HCT116 (cell line): ENCODE measurements at regions not wholly inside any gene's neighbourhood (a gene's known extent, or its start where the extent isn't known, plus 50 kb on each side); places are given as distances from the start of the nearest gene placed in this dataset.

Experiments
- ATAC-seq: fragments of 200-7000 bp; cut with Tn5 transposase; 2 replicates; pipeline ENCODE4 v1.9.1; 2020; ENCODE audit warnings: mild to moderate bottlenecking, moderate library complexity
- BruUV-seq: library from RNA; stranded (reverse); fragments of 400-500 nt; replicated peaks from 2 replicates; lab custom pipeline; 2021; lab: Mats Ljungman, UMichigan
- CTCF ChIA-PET: fragments of 300-600 bp; sonication (Branson Sonifier 250); formaldehyde crosslinking; loops from one replicate; lab custom pipeline; 2021; ENCODE audit warnings: antibody characterized with exemption; lab: Charles Lee
- POLR2A ChIA-PET: fragments of 300-600, 350-600 bp; sonication (Branson Sonifier 250); formaldehyde crosslinking; loops from one replicate; lab custom pipeline; 2021; ENCODE audit warnings: antibody characterized with exemption; lab: Charles Lee
- RAD21 ChIA-PET, 2 experiments: fragments of 300-600 bp; sonication (Branson Sonifier 250); formaldehyde crosslinking; loops; one replicate each; lab custom pipeline; 2023; ENCODE audit warnings: low total read pairs in 2 of 2; ENCODE audit not compliant: uncharacterized antibody in 2 of 2, unreplicated experiment in 2 of 2, low non-redundant PET in 1 of 2; lab: Charles Lee
- DNase-seq: peaks from one replicate; pipeline ENCODE4 v3.0.0-alpha.2; 2010; ENCODE audit warnings: low read depth, low spot score
- H2AFZ ChIP-seq: fragments of 200-600 bp; shearing (Covaris generic), sonication (generic); 2 replicates; pipeline ENCODE4 v1.6.1; 2017; ENCODE audit warnings: low read depth, mixed run types, mixed read lengths, antibody characterized with exemption, low read length; ENCODE audit not compliant: poor library complexity, severe bottlenecking
- H3K27ac ChIP-seq: 2 replicates; pipeline ENCODE4 v1.5.1; 2012; ENCODE audit warnings: low read depth, low read length
- H3K27me3 ChIP-seq: fragments of 200-600 bp; sonication (generic); 2 replicates; pipeline ENCODE4 v1.6.1; 2016; ENCODE audit warnings: mixed run types, low read length, mixed read lengths; ENCODE audit not compliant: insufficient read depth
- H3K36me3 ChIP-seq, 2 experiments: fragments of 200-500 bp in 1 of 2; fragments of 200-600 bp in 1 of 2; sonication (Bioruptor generic) in 1 of 2; sonication (generic) in 1 of 2; 2 replicates each; pipeline versions ENCODE4 v1.5.1 to v1.6.1; 2014 to 2016; ENCODE audit warnings: low read length in 2 of 2, inconsistent platforms in 1 of 2, mixed read lengths in 1 of 2, mixed run types in 1 of 2; ENCODE audit not compliant: insufficient read depth in 2 of 2, control insufficient read depth in 1 of 2
- H3K4me1 ChIP-seq, 2 experiments: fragments of 200-600 bp in 1 of 2; sonication (generic) in 1 of 2; 2 replicates each; pipeline versions ENCODE4 v1.5.1 to v1.6.1; 2012 to 2017; ENCODE audit warnings: low read length in 2 of 2, inconsistent platforms in 1 of 2, mild to moderate bottlenecking in 1 of 2, mixed read lengths in 1 of 2, mixed run types in 1 of 2, moderate library complexity in 1 of 2; ENCODE audit not compliant: insufficient read depth in 2 of 2, control insufficient read depth in 1 of 2
- H3K4me2 ChIP-seq: fragments of 200-600 bp; sonication (generic); 2 replicates; pipeline ENCODE4 v1.6.1; 2017; ENCODE audit warnings: mixed run types, low read length, mixed read lengths
- H3K4me3 ChIP-seq, 2 experiments: fragments of 200-600 bp in 1 of 2; sonication (generic) in 1 of 2; replicated peaks in 1 of 2; 2 replicates each; pipeline ENCODE4 v1.5.1; 2011 to 2016; ENCODE audit warnings: low read length in 2 of 2, control low read depth in 1 of 2, low read depth in 1 of 2, mild to moderate bottlenecking in 1 of 2, mixed read lengths in 1 of 2, mixed run types in 1 of 2
- H3K79me2 ChIP-seq: fragments of 200-600 bp; sonication (generic); 2 replicates; pipeline ENCODE4 v1.6.1; 2017; ENCODE audit warnings: mild to moderate bottlenecking, mixed run types, low read length, moderate library complexity, mixed read lengths; ENCODE audit not compliant: insufficient read depth
- H3K9ac ChIP-seq: fragments of 200-600 bp; sonication (generic); 2 replicates; pipeline ENCODE4 v1.6.1; 2016; ENCODE audit warnings: low read length, mixed read lengths
- H3K9me2 ChIP-seq: fragments of 200-600 bp; sonication (generic), shearing (Covaris generic); 2 replicates; pipeline ENCODE4 v1.6.1; 2017; ENCODE audit warnings: mixed run types, mild to moderate bottlenecking, moderate library complexity; ENCODE audit not compliant: insufficient read depth
- H3K9me3 ChIP-seq, 2 experiments: fragments of 200-500 bp in 1 of 2; fragments of 200-600 bp in 1 of 2; sonication (Bioruptor generic) in 1 of 2; sonication (generic) in 1 of 2; 2 replicates each; pipeline ENCODE4 v1.6.1; 2014 to 2017; ENCODE audit warnings: low read length in 2 of 2, mixed read lengths in 2 of 2, inconsistent platforms in 1 of 2, low read depth in 1 of 2, mild to moderate bottlenecking in 1 of 2, mixed run types in 1 of 2, moderate library complexity in 1 of 2; ENCODE audit not compliant: control insufficient read depth in 1 of 2, insufficient read depth in 1 of 2
- H4K20me1 ChIP-seq: fragments of 200-600 bp; sonication (generic), shearing (Covaris generic); 2 replicates; pipeline ENCODE4 v1.6.1; 2017; ENCODE audit warnings: mixed run types, mild to moderate bottlenecking, moderate library complexity; ENCODE audit not compliant: insufficient read depth
- CEBPB ChIP-seq: IDR thresholded peaks from 2 replicates; pipeline ENCODE4 v1.6.1; 2012; ENCODE audit warnings: low read depth
- ELF1 ChIP-seq: IDR thresholded peaks from 2 replicates; pipeline ENCODE4 v1.6.1; 2012; ENCODE audit warnings: low read depth, borderline replicate concordance
- EZH2 ChIP-seq: fragments of 200-600 bp; sonication (generic); IDR thresholded peaks from 2 replicates; pipeline ENCODE4 v1.6.1; 2017; ENCODE audit warnings: antibody characterized with exemption, mixed run types
- EZH2phosphoT487 ChIP-seq: fragments of 200-600 bp; IDR thresholded peaks from 2 replicates; pipeline ENCODE4 v1.6.1; 2018; ENCODE audit warnings: antibody characterized with exemption, borderline replicate concordance
- FOSL1 ChIP-seq: IDR thresholded peaks from 2 replicates; pipeline ENCODE4 v1.6.1; 2012; ENCODE audit warnings: low read depth
- JUND ChIP-seq: IDR thresholded peaks from 2 replicates; pipeline ENCODE4 v1.6.1; 2012
- POLR2A ChIP-seq: IDR thresholded peaks from 2 replicates; pipeline ENCODE4 v1.7.0; 2011; ENCODE audit warnings: borderline replicate concordance; ENCODE audit not compliant: insufficient read depth, insufficient read length; ENCODE audit errors: extremely low read depth
- POLR2AphosphoS5 ChIP-seq: IDR thresholded peaks from 2 replicates; pipeline ENCODE4 v1.6.1; 2011; ENCODE audit warnings: mild to moderate bottlenecking, low read depth, low read length, moderate library complexity
- RAD21 ChIP-seq: IDR thresholded peaks from 2 replicates; pipeline ENCODE4 v1.6.1; 2012; ENCODE audit warnings: low read depth, mild to moderate bottlenecking
- SIN3A ChIP-seq: IDR thresholded peaks from 2 replicates; pipeline ENCODE4 v1.6.1; 2012; ENCODE audit warnings: low read depth
- SP1 ChIP-seq: IDR thresholded peaks from 2 replicates; pipeline ENCODE4 v1.6.1; 2012; ENCODE audit warnings: low read depth
- SRF ChIP-seq: IDR thresholded peaks from 2 replicates; pipeline ENCODE4 v1.6.1; 2012; ENCODE audit warnings: low read depth
- TCF7L2 ChIP-seq: IDR thresholded peaks from 2 replicates; pipeline ENCODE4 v1.7.0; 2011; ENCODE audit warnings: borderline replicate concordance, inconsistent platforms; ENCODE audit not compliant: insufficient read depth, insufficient read length; ENCODE audit errors: extremely low read depth
- ZFX ChIP-seq: fragments of 450-650 bp; IDR thresholded peaks from 2 replicates; pipeline ENCODE4 v1.6.1; 2017
- ZNF274 ChIP-seq: fragments of 200-500 bp; sonication (Bioruptor generic); IDR thresholded peaks from 2 replicates; pipeline ENCODE4 v1.6.1; 2014; ENCODE audit warnings: mild to moderate bottlenecking, low read depth, low read length, inconsistent platforms
- intact Hi-C: fragments of 100-400 bp; cut with micrococcal nuclease; formaldehyde crosslinking; loops from 2 replicates; pipeline ENCODE4 v1.10.0; 2022
- TF ChIP-seq, protein P1 (sequence below), 3 experiments: fragments of 200-600 bp in 1 of 3; sonication (generic) in 1 of 3; IDR thresholded peaks in 2 of 3; conservative IDR thresholded peaks in 1 of 3; 2 replicates each; pipeline ENCODE4 v1.5.1; 2012 to 2017; ENCODE audit warnings: low read depth in 2 of 3, low read length in 2 of 3, antibody characterized with exemption in 1 of 3, borderline replicate concordance in 1 of 3, control low read depth in 1 of 3, mild to moderate bottlenecking in 1 of 3, mixed read lengths in 1 of 3, mixed run types in 1 of 3, moderate library complexity in 1 of 3; ENCODE audit not compliant: insufficient read depth in 1 of 3
- TF ChIP-seq, protein P2 (sequence below): IDR thresholded peaks from 2 replicates; pipeline ENCODE4 v1.6.1; 2012; ENCODE audit warnings: low read depth

DNA sequence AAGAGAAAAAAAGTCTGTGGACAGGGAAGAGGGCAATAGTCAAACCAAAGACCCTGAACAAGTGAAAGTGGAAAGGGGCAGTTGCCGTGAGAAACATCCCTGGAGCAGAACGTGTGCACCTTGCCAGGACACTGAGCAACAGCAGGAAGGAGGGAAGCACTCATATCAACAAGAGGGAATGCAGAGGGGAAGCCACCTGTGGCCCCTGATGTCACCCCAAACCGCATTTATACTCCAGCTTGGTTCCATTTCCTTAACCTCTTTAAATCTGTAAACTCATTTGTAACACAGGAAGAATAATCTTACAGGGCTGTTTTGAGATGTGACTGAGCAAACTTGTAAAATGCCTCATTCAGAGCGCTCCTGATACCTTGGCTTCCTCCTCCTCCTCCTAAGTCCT is 698.8 kb downstream of the DIAPH3 start:
- CTCF ChIA-PET = no interaction called here
- Histone ChIP-seq H3K9me2 (no peaks in the 10 kb centered on the region), H4K20me1 (no peaks in the 10 kb centered on the region), H3K4me3 (no peak overlapping the region), H3K9me3 (no peaks in the 10 kb centered on the region), H3K36me3 (no peaks in the 10 kb centered on the region), H3K27ac (no peak overlapping the region), H3K9ac (no peak overlapping the region), H3K27me3 (peaks cover 9% of the 10 kb centered on the region), H3K4me2 (no peak overlapping the region), H3K4me1 (no peaks in the 10 kb centered on the region), H3K79me2 (no peaks in the 10 kb centered on the region), H2AFZ (no peak overlapping the region)
- TF ChIP-seq ELF1 (no peak), EZH2 (no peak), SRF (no peak), RAD21 (no peak), POLR2AphosphoS5 (no peak), TCF7L2 (no peak), FOSL1 (no peak), SIN3A (no peak), EZH2phosphoT487 (no peak), ZNF274 (no peak), POLR2A (no peak), SP1 (no peak), ZFX (no peak), CEBPB (no peak), JUND (no peak)
- TF ChIP-seq, protein P1, sequence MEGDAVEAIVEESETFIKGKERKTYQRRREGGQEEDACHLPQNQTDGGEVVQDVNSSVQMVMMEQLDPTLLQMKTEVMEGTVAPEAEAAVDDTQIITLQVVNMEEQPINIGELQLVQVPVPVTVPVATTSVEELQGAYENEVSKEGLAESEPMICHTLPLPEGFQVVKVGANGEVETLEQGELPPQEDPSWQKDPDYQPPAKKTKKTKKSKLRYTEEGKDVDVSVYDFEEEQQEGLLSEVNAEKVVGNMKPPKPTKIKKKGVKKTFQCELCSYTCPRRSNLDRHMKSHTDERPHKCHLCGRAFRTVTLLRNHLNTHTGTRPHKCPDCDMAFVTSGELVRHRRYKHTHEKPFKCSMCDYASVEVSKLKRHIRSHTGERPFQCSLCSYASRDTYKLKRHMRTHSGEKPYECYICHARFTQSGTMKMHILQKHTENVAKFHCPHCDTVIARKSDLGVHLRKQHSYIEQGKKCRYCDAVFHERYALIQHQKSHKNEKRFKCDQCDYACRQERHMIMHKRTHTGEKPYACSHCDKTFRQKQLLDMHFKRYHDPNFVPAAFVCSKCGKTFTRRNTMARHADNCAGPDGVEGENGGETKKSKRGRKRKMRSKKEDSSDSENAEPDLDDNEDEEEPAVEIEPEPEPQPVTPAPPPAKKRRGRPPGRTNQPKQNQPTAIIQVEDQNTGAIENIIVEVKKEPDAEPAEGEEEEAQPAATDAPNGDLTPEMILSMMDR (IDR thresholded peaks at IDR 0.05 in 2 of 3, conservative IDR thresholded peaks at IDR 0.05 in 1 of 3; ENCODE audit: borderline replicate concordance in 1 of 3, insufficient read depth in 1 of 3, low read depth in 2 of 3, low read length in 2 of 3) = no peak
- TF ChIP-seq, protein P2, sequence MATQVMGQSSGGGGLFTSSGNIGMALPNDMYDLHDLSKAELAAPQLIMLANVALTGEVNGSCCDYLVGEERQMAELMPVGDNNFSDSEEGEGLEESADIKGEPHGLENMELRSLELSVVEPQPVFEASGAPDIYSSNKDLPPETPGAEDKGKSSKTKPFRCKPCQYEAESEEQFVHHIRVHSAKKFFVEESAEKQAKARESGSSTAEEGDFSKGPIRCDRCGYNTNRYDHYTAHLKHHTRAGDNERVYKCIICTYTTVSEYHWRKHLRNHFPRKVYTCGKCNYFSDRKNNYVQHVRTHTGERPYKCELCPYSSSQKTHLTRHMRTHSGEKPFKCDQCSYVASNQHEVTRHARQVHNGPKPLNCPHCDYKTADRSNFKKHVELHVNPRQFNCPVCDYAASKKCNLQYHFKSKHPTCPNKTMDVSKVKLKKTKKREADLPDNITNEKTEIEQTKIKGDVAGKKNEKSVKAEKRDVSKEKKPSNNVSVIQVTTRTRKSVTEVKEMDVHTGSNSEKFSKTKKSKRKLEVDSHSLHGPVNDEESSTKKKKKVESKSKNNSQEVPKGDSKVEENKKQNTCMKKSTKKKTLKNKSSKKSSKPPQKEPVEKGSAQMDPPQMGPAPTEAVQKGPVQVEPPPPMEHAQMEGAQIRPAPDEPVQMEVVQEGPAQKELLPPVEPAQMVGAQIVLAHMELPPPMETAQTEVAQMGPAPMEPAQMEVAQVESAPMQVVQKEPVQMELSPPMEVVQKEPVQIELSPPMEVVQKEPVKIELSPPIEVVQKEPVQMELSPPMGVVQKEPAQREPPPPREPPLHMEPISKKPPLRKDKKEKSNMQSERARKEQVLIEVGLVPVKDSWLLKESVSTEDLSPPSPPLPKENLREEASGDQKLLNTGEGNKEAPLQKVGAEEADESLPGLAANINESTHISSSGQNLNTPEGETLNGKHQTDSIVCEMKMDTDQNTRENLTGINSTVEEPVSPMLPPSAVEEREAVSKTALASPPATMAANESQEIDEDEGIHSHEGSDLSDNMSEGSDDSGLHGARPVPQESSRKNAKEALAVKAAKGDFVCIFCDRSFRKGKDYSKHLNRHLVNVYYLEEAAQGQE = no peak
- BruUV-seq = no TSS peak
- intact Hi-C loops = no loop called here
- ATAC-seq (no peak), DNase-seq (no peak)
- RAD21 ChIA-PET = no interaction called here
- POLR2A ChIA-PET = no interaction called here
